ENCODE measurements at regions not wholly inside any gene's neighbourhood (a gene's known extent, or its start where the extent isn't known, plus 50 kb on each side); places are given as distances from the start of the nearest gene placed in this dataset.

DNA sequence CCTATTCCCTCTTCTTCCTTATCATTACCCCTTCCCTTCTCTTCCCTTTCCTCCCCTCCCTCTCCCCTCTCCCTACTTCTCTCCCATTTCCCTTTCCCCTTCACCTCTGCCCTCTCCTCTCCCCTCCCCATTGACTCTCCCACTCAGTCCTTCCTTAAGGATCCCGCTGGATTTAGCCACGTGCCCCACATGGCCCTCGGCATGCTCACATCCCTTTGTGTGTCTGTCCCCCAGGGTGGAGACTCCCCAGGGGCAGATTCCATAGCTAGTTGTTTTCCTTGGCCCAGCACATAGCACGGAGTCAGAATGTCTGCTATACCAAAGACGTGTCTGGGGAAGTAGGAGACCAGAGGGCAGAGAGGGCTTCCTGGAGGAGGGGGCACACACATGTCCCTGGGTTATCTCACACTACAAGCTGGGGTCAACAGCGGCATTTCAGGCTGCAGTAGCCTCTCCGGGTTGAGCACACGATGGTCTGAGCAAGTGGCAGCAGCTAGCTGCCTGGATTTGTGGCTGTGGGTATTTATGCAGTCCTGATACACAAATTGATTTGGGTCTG, 487.0 kb downstream of the TBC1D22A start:
- Histone ChIP-seq H3K27ac (ENCODE audit: low read depth, low read length) (no peak overlapping the region), H3K9me2 (ENCODE audit: insufficient read depth) (no peaks in the 10 kb centered on the region), H2AFZ (ENCODE audit: low read depth, low read length, poor library complexity, severe bottlenecking) (no peak overlapping the region), H3K4me3 (replicated peaks in 1 of 2; ENCODE audit: low read depth in 1 of 2, low read length in 2 of 2) (no peak overlapping the region), H3K79me2 (ENCODE audit: insufficient read depth, low read length) (no peaks in the 10 kb centered on the region), H4K20me1 (ENCODE audit: insufficient read depth) (no peaks in the 10 kb centered on the region), H3K27me3 (ENCODE audit: insufficient read depth, low read length) (peaks cover 4% of the 10 kb centered on the region; the same call in 1 of the 2 replicates), H3K4me1 (ENCODE audit: control insufficient read depth in 1 of 2, insufficient read depth in 2 of 2, low read length in 2 of 2) (peaks cover 0 to 17% of the 10 kb centered on the region in 2 experiments; a peak in 2 of 4 replicates), H3K36me3 (ENCODE audit: control insufficient read depth in 1 of 2, insufficient read depth in 2 of 2, low read length in 2 of 2) (no peaks in the 10 kb centered on the region), H3K9me3 (ENCODE audit: control insufficient read depth in 1 of 2, insufficient read depth in 1 of 2, low read depth in 1 of 2, low read length in 2 of 2) (no peaks in the 10 kb centered on the region), H3K4me2 (ENCODE audit: low read length) (no peak overlapping the region), H3K9ac (ENCODE audit: low read length) (no peak overlapping the region)
- BruUV-seq (replicated peaks): no TSS peak
- ChIA-PET POLR2A (no interaction called here), CTCF (no interaction called here), RAD21 (ENCODE audit: low non-redundant PET in 1 of 2, low total read pairs in 2 of 2, uncharacterized antibody in 2 of 2, unreplicated experiment in 2 of 2) (no interaction called here)
- intact Hi-C loops (cut with micrococcal nuclease): no loop called here
- no peak for ATAC-seq
- no peak for DNase-seq (ENCODE audit: low read depth, low spot score)
- no peak for TF ChIP-seq TCF7L2 (IDR thresholded peaks at IDR 0.05; ENCODE audit: borderline replicate concordance, extremely low read depth, insufficient read depth, insufficient read length)
- no peak for TF ChIP-seq YY1 (IDR thresholded peaks at IDR 0.05; ENCODE audit: extremely low read depth, insufficient replicate concordance, low read depth, low read length)
- TF ChIP-seq EZH2phosphoT487 (IDR thresholded peaks at IDR 0.05; ENCODE audit: borderline replicate concordance): no peak
- no peak for TF ChIP-seq CEBPB (IDR thresholded peaks at IDR 0.05; ENCODE audit: low read depth)
- TF ChIP-seq CBX3 (IDR thresholded peaks at IDR 0.05; ENCODE audit: low read depth): no peak
- TF ChIP-seq MAX (IDR thresholded peaks at IDR 0.05): no peak
- no peak for TF ChIP-seq EGR1 (IDR thresholded peaks at IDR 0.05; ENCODE audit: low read depth)
- TF ChIP-seq, protein P1, sequence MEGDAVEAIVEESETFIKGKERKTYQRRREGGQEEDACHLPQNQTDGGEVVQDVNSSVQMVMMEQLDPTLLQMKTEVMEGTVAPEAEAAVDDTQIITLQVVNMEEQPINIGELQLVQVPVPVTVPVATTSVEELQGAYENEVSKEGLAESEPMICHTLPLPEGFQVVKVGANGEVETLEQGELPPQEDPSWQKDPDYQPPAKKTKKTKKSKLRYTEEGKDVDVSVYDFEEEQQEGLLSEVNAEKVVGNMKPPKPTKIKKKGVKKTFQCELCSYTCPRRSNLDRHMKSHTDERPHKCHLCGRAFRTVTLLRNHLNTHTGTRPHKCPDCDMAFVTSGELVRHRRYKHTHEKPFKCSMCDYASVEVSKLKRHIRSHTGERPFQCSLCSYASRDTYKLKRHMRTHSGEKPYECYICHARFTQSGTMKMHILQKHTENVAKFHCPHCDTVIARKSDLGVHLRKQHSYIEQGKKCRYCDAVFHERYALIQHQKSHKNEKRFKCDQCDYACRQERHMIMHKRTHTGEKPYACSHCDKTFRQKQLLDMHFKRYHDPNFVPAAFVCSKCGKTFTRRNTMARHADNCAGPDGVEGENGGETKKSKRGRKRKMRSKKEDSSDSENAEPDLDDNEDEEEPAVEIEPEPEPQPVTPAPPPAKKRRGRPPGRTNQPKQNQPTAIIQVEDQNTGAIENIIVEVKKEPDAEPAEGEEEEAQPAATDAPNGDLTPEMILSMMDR (IDR thresholded peaks at IDR 0.05 in 2 of 3, conservative IDR thresholded peaks at IDR 0.05 in 1 of 3; ENCODE audit: borderline replicate concordance in 1 of 3, insufficient read depth in 1 of 3, low read depth in 2 of 3, low read length in 2 of 3): no peak
- TF ChIP-seq POLR2A (IDR thresholded peaks at IDR 0.05; ENCODE audit: borderline replicate concordance, extremely low read depth, insufficient read depth, insufficient read length): no peak
- TF ChIP-seq ZFX (IDR thresholded peaks at IDR 0.05): no peak
- TF ChIP-seq POLR2AphosphoS5 (IDR thresholded peaks at IDR 0.05; ENCODE audit: low read depth, low read length): no peak
- no peak for TF ChIP-seq SP1 (IDR thresholded peaks at IDR 0.05; ENCODE audit: low read depth)
- TF ChIP-seq, protein P2, sequence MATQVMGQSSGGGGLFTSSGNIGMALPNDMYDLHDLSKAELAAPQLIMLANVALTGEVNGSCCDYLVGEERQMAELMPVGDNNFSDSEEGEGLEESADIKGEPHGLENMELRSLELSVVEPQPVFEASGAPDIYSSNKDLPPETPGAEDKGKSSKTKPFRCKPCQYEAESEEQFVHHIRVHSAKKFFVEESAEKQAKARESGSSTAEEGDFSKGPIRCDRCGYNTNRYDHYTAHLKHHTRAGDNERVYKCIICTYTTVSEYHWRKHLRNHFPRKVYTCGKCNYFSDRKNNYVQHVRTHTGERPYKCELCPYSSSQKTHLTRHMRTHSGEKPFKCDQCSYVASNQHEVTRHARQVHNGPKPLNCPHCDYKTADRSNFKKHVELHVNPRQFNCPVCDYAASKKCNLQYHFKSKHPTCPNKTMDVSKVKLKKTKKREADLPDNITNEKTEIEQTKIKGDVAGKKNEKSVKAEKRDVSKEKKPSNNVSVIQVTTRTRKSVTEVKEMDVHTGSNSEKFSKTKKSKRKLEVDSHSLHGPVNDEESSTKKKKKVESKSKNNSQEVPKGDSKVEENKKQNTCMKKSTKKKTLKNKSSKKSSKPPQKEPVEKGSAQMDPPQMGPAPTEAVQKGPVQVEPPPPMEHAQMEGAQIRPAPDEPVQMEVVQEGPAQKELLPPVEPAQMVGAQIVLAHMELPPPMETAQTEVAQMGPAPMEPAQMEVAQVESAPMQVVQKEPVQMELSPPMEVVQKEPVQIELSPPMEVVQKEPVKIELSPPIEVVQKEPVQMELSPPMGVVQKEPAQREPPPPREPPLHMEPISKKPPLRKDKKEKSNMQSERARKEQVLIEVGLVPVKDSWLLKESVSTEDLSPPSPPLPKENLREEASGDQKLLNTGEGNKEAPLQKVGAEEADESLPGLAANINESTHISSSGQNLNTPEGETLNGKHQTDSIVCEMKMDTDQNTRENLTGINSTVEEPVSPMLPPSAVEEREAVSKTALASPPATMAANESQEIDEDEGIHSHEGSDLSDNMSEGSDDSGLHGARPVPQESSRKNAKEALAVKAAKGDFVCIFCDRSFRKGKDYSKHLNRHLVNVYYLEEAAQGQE (IDR thresholded peaks at IDR 0.05; ENCODE audit: low read depth): no peak
